ENCODE measurements at regions not wholly inside any gene's neighbourhood (a gene's known extent, or its start where the extent isn't known, plus 50 kb on each side); places are given as distances from the start of the nearest gene placed in this dataset.

DNA sequence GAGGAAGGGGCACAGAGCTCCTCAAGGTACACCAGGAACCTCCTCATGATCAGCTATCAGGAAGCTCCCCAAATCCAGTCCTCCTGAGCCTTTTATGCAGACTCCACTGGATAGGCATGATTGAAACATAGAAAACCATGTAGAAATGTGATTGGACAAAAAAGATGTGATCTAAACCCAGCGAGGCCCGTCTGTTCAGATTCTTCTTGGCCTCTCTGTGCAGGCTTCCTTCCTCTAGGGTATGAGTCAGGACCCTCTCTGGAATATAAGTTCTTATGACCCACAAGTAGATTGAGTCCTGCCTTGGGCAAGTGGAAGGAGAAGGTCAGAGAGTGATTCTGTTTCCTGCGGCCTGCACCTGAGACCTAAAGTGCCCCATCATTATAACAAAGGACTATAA, 166.3 kb downstream of the PHLDA1 start:
- H3K27ac ChIP-seq (ENCODE audit: low read depth): no peak overlapping the region
- DNase-seq (ENCODE audit: low spot score): no peak

More for the DNA sequence above, 166.3 kb downstream of the PHLDA1 start:
- Histone ChIP-seq H3K27me3 (ENCODE audit: insufficient read depth) (no peaks in the 10 kb centered on the region), H3K9me2 (ENCODE audit: insufficient read depth) (no peaks in the 10 kb centered on the region), H3K4me3 (no peak overlapping the region), H3K36me3 (ENCODE audit: insufficient read depth) (no peaks in the 10 kb centered on the region), H3K4me1 (ENCODE audit: insufficient read depth) (no peaks in the 10 kb centered on the region), H4K20me1 (replicated peaks; ENCODE audit: insufficient read depth) (no peaks in the 10 kb centered on the region), H3K4me2 (no peak overlapping the region), H2AFZ (no peak overlapping the region), H3F3A (replicated peaks; ENCODE audit: low read depth) (no peaks in the 10 kb centered on the region), H3K79me2 (replicated peaks; ENCODE audit: insufficient read depth) (no peaks in the 10 kb centered on the region)
- no peak for ATAC-seq
- Mint-ChIP-seq H3K9me3 (peaks cover 6% of the 10 kb centered on the region; the same call in 1 of the 3 replicates), H3K27ac (no peak overlapping the region), H3K27me3 (ENCODE audit: insufficient read depth, low read depth, poor library complexity) (peaks cover 2% of the 10 kb centered on the region), H3K4me3 (no peak overlapping the region), H3K4me1 (no peaks in the 10 kb centered on the region), H3K36me3 (ENCODE audit: low read depth) (peaks cover 9% of the 10 kb centered on the region)
- TF ChIP-seq NANOG (IDR thresholded peaks at IDR 0.05; ENCODE audit: borderline replicate concordance) (no peak), STAT1 (IDR thresholded peaks at IDR 0.05; ENCODE audit: unreplicated experiment) (no peak), ZNF114 (CRISPR knock-in tag; IDR thresholded peaks at IDR 0.05) (no peak), POLR2AphosphoS5 (IDR thresholded peaks at IDR 0.05; ENCODE audit: low read depth) (no peak), REST (IDR thresholded peaks at IDR 0.05; ENCODE audit: unreplicated experiment) (no peak), JUNB (IDR thresholded peaks at IDR 0.05; ENCODE audit: unreplicated experiment) (no peak), ETS1 (IDR thresholded peaks at IDR 0.05) (no peak)
- TF ChIP-seq, protein P1, sequence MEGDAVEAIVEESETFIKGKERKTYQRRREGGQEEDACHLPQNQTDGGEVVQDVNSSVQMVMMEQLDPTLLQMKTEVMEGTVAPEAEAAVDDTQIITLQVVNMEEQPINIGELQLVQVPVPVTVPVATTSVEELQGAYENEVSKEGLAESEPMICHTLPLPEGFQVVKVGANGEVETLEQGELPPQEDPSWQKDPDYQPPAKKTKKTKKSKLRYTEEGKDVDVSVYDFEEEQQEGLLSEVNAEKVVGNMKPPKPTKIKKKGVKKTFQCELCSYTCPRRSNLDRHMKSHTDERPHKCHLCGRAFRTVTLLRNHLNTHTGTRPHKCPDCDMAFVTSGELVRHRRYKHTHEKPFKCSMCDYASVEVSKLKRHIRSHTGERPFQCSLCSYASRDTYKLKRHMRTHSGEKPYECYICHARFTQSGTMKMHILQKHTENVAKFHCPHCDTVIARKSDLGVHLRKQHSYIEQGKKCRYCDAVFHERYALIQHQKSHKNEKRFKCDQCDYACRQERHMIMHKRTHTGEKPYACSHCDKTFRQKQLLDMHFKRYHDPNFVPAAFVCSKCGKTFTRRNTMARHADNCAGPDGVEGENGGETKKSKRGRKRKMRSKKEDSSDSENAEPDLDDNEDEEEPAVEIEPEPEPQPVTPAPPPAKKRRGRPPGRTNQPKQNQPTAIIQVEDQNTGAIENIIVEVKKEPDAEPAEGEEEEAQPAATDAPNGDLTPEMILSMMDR (conservative IDR thresholded peaks at IDR 0.05; ENCODE audit: low read depth in 2 of 2): no peak

Data from GM23338 (cell line).